Osteoblast (primary cell): ENCODE measurements at regions not wholly inside any gene's neighbourhood (a gene's known extent, or its start where the extent isn't known, plus 50 kb on each side); places are given as distances from the start of the nearest gene placed in this dataset.

Source experiments
- DNase-seq: peaks from one replicate; pipeline ENCODE4 v3.0.0; 2011; ENCODE audit warnings: low spot score, mixed read lengths; ENCODE audit not compliant: insufficient read length; ENCODE audit errors: missing footprints
- H2AFZ ChIP-seq: 2 replicates; pipeline ENCODE4 v1.6.0; 2011; ENCODE audit warnings: mild to moderate bottlenecking, low read length
- H3K27ac ChIP-seq: 2 replicates; pipeline ENCODE4 v1.5.1; 2011; ENCODE audit warnings: mild to moderate bottlenecking, low read depth, low read length, moderate library complexity
- H3K27me3 ChIP-seq: 2 replicates; pipeline ENCODE4 v1.6.0; 2012; ENCODE audit warnings: mild to moderate bottlenecking, control low read depth, inconsistent platforms, low read length, moderate library complexity; ENCODE audit not compliant: insufficient read depth
- H3K36me3 ChIP-seq: 2 replicates; pipeline ENCODE4 v1.5.1; 2011; ENCODE audit warnings: mild to moderate bottlenecking, low read length, control low read depth, moderate library complexity; ENCODE audit not compliant: insufficient read depth
- H3K4me1 ChIP-seq: 2 replicates; pipeline ENCODE4 v1.5.1; 2011; ENCODE audit warnings: mild to moderate bottlenecking, low read length, control low read depth, moderate library complexity; ENCODE audit not compliant: insufficient read depth
- H3K4me2 ChIP-seq: 2 replicates; pipeline ENCODE4 v1.6.0; 2011; ENCODE audit warnings: mild to moderate bottlenecking, low read length; ENCODE audit not compliant: insufficient read depth
- H3K4me3 ChIP-seq: fragments of 200-600 bp; sonication (generic); 3 replicates; pipeline ENCODE4 v1.5.1; 2012; ENCODE audit warnings: mild to moderate bottlenecking, low read length, inconsistent platforms; ENCODE audit not compliant: insufficient read depth
- H3K79me2 ChIP-seq: 2 replicates; pipeline ENCODE4 v1.6.0; 2012; ENCODE audit warnings: mild to moderate bottlenecking, low read length, control low read depth, inconsistent platforms; ENCODE audit not compliant: insufficient read depth
- H3K9me3 ChIP-seq: 2 replicates; pipeline ENCODE4 v1.5.1; 2011; ENCODE audit warnings: low read depth, low read length, control low read depth
- H4K20me1 ChIP-seq: 2 replicates; pipeline ENCODE4 v1.6.0; 2012; ENCODE audit warnings: mild to moderate bottlenecking, low read length, control low read depth; ENCODE audit not compliant: insufficient read depth
- TF ChIP-seq, protein P1 (sequence below): IDR thresholded peaks from 2 replicates; pipeline ENCODE4 v1.5.1; 2011; ENCODE audit warnings: mild to moderate bottlenecking, low read depth, low read length, moderate library complexity; ENCODE audit errors: extremely low read depth

DNA sequence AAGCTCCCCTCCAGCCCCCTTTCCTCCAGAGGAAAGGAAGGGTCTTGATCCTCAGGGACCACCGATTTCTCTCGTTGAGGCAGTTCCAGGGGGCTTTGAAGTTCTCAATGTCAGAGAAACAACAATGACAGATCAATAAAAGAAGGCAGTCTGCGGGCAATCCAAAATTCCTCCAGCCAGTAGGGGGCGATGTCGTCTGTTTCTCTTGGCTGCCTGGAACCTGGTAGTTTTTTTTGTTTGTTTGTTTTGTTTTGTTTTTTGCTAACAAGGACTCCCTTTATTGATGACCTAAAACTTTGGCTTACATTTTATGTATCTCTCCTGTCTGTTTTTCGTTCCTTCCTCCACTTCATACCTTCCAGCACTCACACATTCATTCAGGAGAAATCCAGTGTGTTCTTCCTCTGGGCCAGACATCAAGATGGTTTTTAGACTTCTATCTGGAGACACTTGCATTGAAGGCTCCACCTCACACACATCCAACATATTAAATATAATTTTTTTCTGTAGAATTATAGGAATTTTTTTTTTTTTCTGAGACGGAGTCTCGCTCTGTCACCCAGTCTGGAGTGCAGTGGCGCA lies 276.6 kb downstream of the RPLP1 start:
- Histone ChIP-seq H2AFZ (no peak overlapping the region), H4K20me1 (no peaks in the 10 kb centered on the region), H3K4me2 (no peak overlapping the region), H3K9me3 (no peaks in the 10 kb centered on the region), H3K4me1 (no peaks in the 10 kb centered on the region), H3K79me2 (no peaks in the 10 kb centered on the region), H3K27ac (no peak overlapping the region), H3K4me3 (no peak overlapping the region), H3K27me3 (peaks cover 29% of the 10 kb centered on the region), H3K36me3 (no peaks in the 10 kb centered on the region)
- TF ChIP-seq, protein P1, sequence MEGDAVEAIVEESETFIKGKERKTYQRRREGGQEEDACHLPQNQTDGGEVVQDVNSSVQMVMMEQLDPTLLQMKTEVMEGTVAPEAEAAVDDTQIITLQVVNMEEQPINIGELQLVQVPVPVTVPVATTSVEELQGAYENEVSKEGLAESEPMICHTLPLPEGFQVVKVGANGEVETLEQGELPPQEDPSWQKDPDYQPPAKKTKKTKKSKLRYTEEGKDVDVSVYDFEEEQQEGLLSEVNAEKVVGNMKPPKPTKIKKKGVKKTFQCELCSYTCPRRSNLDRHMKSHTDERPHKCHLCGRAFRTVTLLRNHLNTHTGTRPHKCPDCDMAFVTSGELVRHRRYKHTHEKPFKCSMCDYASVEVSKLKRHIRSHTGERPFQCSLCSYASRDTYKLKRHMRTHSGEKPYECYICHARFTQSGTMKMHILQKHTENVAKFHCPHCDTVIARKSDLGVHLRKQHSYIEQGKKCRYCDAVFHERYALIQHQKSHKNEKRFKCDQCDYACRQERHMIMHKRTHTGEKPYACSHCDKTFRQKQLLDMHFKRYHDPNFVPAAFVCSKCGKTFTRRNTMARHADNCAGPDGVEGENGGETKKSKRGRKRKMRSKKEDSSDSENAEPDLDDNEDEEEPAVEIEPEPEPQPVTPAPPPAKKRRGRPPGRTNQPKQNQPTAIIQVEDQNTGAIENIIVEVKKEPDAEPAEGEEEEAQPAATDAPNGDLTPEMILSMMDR, result peak; percentile 89
- DNase-seq, result peak; percentile 87

DNA sequence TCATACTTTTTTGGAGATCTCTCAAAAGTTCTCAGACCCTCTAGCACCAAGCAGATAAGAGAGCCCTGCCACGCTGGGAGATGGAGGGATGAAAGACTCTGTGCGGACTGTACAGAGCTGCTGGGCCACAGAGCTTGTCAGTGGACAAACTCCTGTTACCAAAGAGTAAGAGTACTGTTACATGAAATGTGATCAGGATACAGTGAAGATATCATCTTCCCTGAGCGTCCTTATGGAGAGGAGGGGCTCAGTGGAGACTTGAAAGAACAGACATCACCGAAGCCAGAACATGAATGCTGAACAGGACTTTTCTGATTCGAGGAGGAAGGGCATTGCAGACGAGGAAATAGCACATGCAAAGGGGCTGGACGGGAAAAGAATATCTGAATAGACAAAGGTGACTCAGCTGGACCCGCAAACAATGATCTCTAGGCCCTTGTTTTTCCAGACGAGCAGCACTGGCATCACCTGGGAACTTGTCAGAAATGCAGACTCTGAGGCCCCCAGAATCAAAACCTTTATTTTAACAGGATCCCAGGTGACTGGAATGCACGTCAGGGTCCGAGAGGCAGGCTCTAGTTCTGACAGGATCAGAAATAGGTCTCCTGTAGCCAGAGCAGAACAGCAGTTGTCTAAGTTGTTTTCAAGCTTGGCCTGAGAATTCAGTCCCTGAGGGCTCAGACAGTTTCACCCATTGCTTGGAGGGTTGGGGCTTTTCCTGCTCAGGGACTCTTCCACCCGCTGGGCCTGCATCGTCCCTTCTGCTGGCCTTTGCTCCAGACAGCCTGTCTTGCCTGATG lies 277.9 kb downstream of the RPLP1 start:
- DNase-seq, result no peak
- Histone ChIP-seq H3K79me2 (no peaks in the 10 kb centered on the region), H2AFZ (no peak overlapping the region), H3K4me1 (no peaks in the 10 kb centered on the region), H3K4me2 (no peak overlapping the region), H3K4me3 (no peak overlapping the region), H3K36me3 (no peaks in the 10 kb centered on the region), H3K27ac (no peak overlapping the region), H3K27me3 (peaks cover 34% of the 10 kb centered on the region), H4K20me1 (no peaks in the 10 kb centered on the region), H3K9me3 (no peaks in the 10 kb centered on the region)
- TF ChIP-seq, protein P1, result no peak

DNA sequence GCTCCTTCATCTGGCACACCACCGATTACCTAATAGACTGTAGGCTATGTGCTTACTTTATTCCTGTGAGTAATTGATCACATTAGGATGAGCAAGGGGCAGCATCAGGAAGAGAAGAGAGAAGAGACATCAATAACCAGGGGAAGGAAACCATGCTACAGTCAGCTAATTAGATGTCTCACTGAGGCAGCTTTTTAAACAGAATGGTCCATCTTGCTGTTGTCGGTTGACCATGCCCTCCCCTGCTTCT lies 278.4 kb downstream of the RPLP1 start:
- DNase-seq, result no peak
- H3K36me3 ChIP-seq, result no peaks in the 10 kb centered on the region
- no peaks in the 10 kb centered on the region for H3K4me1 ChIP-seq
- no peak overlapping the region for H3K4me3 ChIP-seq
- H4K20me1 ChIP-seq, result no peaks in the 10 kb centered on the region
- no peak overlapping the region for H3K27ac ChIP-seq
- H3K9me3 ChIP-seq, result no peaks in the 10 kb centered on the region
- no peak overlapping the region for H3K4me2 ChIP-seq
- H3K79me2 ChIP-seq, result no peaks in the 10 kb centered on the region
- peaks cover 39% of the 10 kb centered on the region for H3K27me3 ChIP-seq
- TF ChIP-seq, protein P1, result no peak
- H2AFZ ChIP-seq, result no peak overlapping the region

DNA sequence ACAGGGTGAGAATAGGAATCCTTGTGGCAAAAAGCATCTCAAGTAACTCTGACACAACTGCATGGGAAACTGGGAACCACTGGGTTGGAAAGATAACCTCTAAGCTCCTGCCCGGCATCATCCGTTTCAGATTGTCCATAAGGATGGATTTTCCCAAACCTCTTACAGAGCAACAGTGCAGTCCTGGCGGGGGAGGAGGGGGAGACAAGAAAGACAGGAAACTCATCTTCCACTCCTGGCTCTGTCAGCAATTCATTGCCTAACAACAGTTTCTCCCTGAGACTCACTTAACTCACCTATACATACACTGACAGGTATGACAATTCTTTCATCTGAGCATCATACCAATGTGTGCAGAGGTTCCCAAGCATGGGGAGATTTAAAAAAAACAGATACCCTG lies 279.0 kb downstream of the RPLP1 start:
- Histone ChIP-seq H4K20me1 (no peaks in the 10 kb centered on the region), H2AFZ (no peak overlapping the region)

More for the DNA sequence above, 279.0 kb downstream of the RPLP1 start:
- H3K27ac ChIP-seq, result no peak overlapping the region
- no peak overlapping the region for H3K4me2 ChIP-seq
- no peaks in the 10 kb centered on the region for H3K4me1 ChIP-seq
- H3K4me3 ChIP-seq, result no peak overlapping the region
- no peak for DNase-seq
- H3K9me3 ChIP-seq, result no peaks in the 10 kb centered on the region
- peaks cover 41% of the 10 kb centered on the region for H3K27me3 ChIP-seq
- H3K79me2 ChIP-seq, result no peaks in the 10 kb centered on the region
- TF ChIP-seq, protein P1, result no peak
- no peaks in the 10 kb centered on the region for H3K36me3 ChIP-seq
